Right kidney (tissue), 1 donor: ENCODE measurements at regions not wholly inside any gene's neighbourhood (a gene's known extent, or its start where the extent isn't known, plus 50 kb on each side); places are given as distances from the start of the nearest gene placed in this dataset.
"Not testable (repeated sequence)": the region's sequence is repeated elsewhere in the genome, so short reads cannot be mapped to it uniquely, and the experiment has no call there.

ENCODE experiments used
- DNase-seq: peaks from one replicate; pipeline ENCODE4 v3.0.0-alpha.2; 2016

- no peak for DNase-seq
Measured at GRCh38 chr2:192560326-192560725, 365.6 kb upstream of the TMEFF2 start.

GRCh38 chr2:192559587-192559986, 364.9 kb upstream of the TMEFF2 start:
- no peak for DNase-seq

GRCh38 chr2:192558637-192559036, 363.9 kb upstream of the TMEFF2 start:
- no peak for DNase-seq

GRCh38 chr2:192555740-192556139, 361.0 kb upstream of the TMEFF2 start:
- no peak for DNase-seq

GRCh38 chr2:192551760-192552159, 357.0 kb upstream of the TMEFF2 start:
- DNase-seq = no peak

- DNase-seq = no peak
Measured at GRCh38 chr2:192546565-192546964, 351.8 kb upstream of the TMEFF2 start.

GRCh38 chr2:192544371-192544955, 349.7 kb upstream of the TMEFF2 start:
- DNase-seq = no peak

- DNase-seq = not testable (repeated sequence)
Measured at GRCh38 chr2:192542148-192543066, 347.7 kb upstream of the TMEFF2 start.

GRCh38 chr2:192539306-192539705, 344.6 kb upstream of the TMEFF2 start:
- no peak for DNase-seq

- no peak for DNase-seq
Measured at GRCh38 chr2:192536922-192537624, 342.3 kb upstream of the TMEFF2 start.

GRCh38 chr2:192535956-192536921, 341.5 kb upstream of the TMEFF2 start:
- DNase-seq = no peak

GRCh38 chr2:192534072-192534471, 339.3 kb upstream of the TMEFF2 start:
- no peak for DNase-seq

- not testable (repeated sequence) for DNase-seq
Measured at GRCh38 chr2:192524642-192525251, 330.0 kb upstream of the TMEFF2 start.

GRCh38 chr2:192524214-192524613, 329.5 kb upstream of the TMEFF2 start:
- DNase-seq = not testable (repeated sequence)

- no peak for DNase-seq
Measured at GRCh38 chr2:192515937-192516336, 321.2 kb upstream of the TMEFF2 start.

GRCh38 chr2:192513575-192513974, 318.8 kb upstream of the TMEFF2 start:
- DNase-seq = no peak

GRCh38 chr2:192507836-192508450, 313.2 kb upstream of the TMEFF2 start:
- not testable (repeated sequence) for DNase-seq

GRCh38 chr2:192500550-192501200, 305.9 kb upstream of the TMEFF2 start:
- DNase-seq = no peak

- DNase-seq = no peak
Measured at GRCh38 chr2:192499476-192499875, 304.7 kb upstream of the TMEFF2 start.

GRCh38 chr2:192498747-192499146, 304.0 kb upstream of the TMEFF2 start:
- DNase-seq = no peak
